Ishikawa (cell line): ENCODE measurements at regions not wholly inside any gene's neighbourhood (a gene's known extent, or its start where the extent isn't known, plus 50 kb on each side); places are given as distances from the start of the nearest gene placed in this dataset.

Experiments used
- CEBPB ChIP-seq: IDR thresholded peaks from 2 replicates; pipeline ENCODE4 v1.6.1; 2012
- CREB1 ChIP-seq: IDR thresholded peaks from 2 replicates; pipeline ENCODE4 v1.6.1; 2012; ENCODE audit warnings: low read depth
- EGR1 ChIP-seq: IDR thresholded peaks from 2 replicates; pipeline ENCODE4 v1.6.1; 2012
- EP300 ChIP-seq: IDR thresholded peaks from 2 replicates; pipeline ENCODE4 v1.6.1; 2012; ENCODE audit warnings: borderline replicate concordance
- FOXM1 ChIP-seq: IDR thresholded peaks from 2 replicates; pipeline ENCODE4 v1.6.1; 2012; ENCODE audit warnings: low read depth, borderline replicate concordance
- NFIC ChIP-seq: IDR thresholded peaks from 2 replicates; pipeline ENCODE4 v1.6.1; 2012
- RAD21 ChIP-seq: IDR thresholded peaks from 2 replicates; pipeline ENCODE4 v1.6.1; 2012; ENCODE audit warnings: low read depth
- TAF1 ChIP-seq: IDR thresholded peaks from 2 replicates; pipeline ENCODE4 v1.6.1; 2012; ENCODE audit warnings: low read depth, mild to moderate bottlenecking
- TCF12 ChIP-seq: IDR thresholded peaks from 2 replicates; pipeline ENCODE4 v1.6.1; 2012; ENCODE audit warnings: low read depth
- TEAD4 ChIP-seq: IDR thresholded peaks from 2 replicates; pipeline ENCODE4 v1.6.1; 2012
- YY1 ChIP-seq: IDR thresholded peaks from 2 replicates; pipeline ENCODE4 v1.6.1; 2012; ENCODE audit warnings: low read depth
- ZBTB7A ChIP-seq: IDR thresholded peaks from 2 replicates; pipeline ENCODE4 v1.6.1; 2012; ENCODE audit warnings: low read depth
- TF ChIP-seq, protein P1 (sequence below): IDR thresholded peaks from 2 replicates; pipeline ENCODE4 v1.6.1; 2012; ENCODE audit warnings: low read depth, mild to moderate bottlenecking
- TF ChIP-seq, protein P2 (sequence below): IDR thresholded peaks from 2 replicates; pipeline ENCODE4 v1.6.1; 2012
- TF ChIP-seq, protein P3 (sequence below): IDR thresholded peaks from 2 replicates; pipeline ENCODE4 v1.6.1; 2012

DNA sequence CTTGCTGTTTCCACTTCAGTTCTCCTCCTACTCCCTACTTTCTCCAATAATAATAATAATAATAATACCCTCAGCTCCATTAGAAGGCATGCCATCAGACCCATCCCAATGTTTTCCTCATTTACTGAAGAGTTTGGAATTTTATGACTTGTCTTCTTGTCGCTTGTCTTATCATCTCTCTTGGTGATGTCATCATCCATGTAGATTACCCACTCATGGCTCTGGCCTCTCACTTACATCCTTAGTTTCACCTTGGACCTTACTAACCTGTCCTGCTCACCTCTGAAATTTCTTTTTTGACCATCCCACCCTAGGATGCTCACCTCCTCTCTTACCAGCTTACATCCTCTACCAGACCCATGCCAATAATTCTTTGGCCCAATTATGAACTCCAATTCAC lies 329.3 kb downstream of the ACTL7B start:
- TF ChIP-seq EGR1 (no peak), CEBPB (no peak), ZBTB7A (no peak), YY1 (no peak), EP300 (no peak), TEAD4 (no peak), TAF1 (no peak), TCF12 (no peak), RAD21 (no peak)
- TF ChIP-seq, protein P1, sequence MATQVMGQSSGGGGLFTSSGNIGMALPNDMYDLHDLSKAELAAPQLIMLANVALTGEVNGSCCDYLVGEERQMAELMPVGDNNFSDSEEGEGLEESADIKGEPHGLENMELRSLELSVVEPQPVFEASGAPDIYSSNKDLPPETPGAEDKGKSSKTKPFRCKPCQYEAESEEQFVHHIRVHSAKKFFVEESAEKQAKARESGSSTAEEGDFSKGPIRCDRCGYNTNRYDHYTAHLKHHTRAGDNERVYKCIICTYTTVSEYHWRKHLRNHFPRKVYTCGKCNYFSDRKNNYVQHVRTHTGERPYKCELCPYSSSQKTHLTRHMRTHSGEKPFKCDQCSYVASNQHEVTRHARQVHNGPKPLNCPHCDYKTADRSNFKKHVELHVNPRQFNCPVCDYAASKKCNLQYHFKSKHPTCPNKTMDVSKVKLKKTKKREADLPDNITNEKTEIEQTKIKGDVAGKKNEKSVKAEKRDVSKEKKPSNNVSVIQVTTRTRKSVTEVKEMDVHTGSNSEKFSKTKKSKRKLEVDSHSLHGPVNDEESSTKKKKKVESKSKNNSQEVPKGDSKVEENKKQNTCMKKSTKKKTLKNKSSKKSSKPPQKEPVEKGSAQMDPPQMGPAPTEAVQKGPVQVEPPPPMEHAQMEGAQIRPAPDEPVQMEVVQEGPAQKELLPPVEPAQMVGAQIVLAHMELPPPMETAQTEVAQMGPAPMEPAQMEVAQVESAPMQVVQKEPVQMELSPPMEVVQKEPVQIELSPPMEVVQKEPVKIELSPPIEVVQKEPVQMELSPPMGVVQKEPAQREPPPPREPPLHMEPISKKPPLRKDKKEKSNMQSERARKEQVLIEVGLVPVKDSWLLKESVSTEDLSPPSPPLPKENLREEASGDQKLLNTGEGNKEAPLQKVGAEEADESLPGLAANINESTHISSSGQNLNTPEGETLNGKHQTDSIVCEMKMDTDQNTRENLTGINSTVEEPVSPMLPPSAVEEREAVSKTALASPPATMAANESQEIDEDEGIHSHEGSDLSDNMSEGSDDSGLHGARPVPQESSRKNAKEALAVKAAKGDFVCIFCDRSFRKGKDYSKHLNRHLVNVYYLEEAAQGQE: no peak
- TF ChIP-seq, protein P2, sequence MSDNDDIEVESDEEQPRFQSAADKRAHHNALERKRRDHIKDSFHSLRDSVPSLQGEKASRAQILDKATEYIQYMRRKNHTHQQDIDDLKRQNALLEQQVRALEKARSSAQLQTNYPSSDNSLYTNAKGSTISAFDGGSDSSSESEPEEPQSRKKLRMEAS: no peak

DNA sequence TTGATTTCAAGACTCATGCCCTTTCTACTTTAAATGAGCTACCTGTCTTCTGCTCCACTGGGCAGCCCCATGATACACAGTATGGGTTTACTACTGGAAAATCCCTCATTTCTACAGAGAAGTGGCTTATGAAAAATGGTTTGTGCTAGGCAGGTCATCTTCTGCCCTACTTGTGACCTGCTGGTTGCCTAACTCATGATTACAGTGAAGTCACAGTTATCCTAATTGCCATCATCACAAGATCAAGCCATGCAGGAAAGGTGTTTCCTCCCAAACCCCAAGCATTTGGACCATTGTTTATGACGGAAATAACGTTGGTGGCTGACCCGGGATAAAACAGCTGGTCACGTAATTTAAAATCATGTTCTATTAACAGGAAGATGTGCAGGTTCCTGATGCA lies 330.6 kb downstream of the ACTL7B start:
- TF ChIP-seq, protein P1: no peak
- TF ChIP-seq YY1: no peak
- TF ChIP-seq TCF12: no peak
- TF ChIP-seq NFIC: no peak
- no peak for TF ChIP-seq ZBTB7A
- no peak for TF ChIP-seq TEAD4
- no peak for TF ChIP-seq CEBPB
- no peak for TF ChIP-seq EGR1
- TF ChIP-seq TAF1: no peak
- TF ChIP-seq RAD21: no peak
- TF ChIP-seq, protein P2: no peak
- TF ChIP-seq EP300: no peak
- TF ChIP-seq, protein P3, sequence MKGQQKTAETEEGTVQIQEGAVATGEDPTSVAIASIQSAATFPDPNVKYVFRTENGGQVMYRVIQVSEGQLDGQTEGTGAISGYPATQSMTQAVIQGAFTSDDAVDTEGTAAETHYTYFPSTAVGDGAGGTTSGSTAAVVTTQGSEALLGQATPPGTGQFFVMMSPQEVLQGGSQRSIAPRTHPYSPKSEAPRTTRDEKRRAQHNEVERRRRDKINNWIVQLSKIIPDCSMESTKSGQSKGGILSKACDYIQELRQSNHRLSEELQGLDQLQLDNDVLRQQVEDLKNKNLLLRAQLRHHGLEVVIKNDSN: no peak
- no peak for TF ChIP-seq CREB1
- TF ChIP-seq FOXM1: no peak

DNA sequence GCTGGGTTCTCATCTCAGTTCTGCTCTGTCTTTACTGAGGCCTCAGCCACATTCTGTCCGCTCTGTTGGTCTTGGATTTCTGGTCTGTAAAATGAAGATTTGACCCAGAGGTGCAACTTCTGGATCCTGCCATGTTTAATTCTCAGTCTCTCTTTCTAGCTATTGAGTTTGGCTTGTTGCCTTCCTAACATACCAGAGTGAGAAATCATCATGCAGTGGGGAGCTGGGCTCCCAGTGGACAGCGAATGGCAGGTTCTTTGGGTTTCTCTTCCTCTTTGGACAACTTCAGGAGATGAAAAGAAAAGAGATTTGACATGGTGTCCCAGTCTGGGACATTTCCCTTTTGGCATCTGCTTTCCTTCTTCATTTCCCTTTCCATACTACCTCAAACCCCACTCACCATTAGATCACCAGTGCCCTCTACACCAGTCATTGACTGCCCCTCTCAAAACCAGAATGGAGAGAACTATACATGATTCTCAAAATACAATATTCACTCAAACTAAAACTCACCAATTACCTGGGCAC lies 334.7 kb downstream of the ACTL7B start:
- no peak for TF ChIP-seq TAF1
- peak; percentile 54 for TF ChIP-seq TEAD4
- TF ChIP-seq NFIC: 0 out of 2 replicates have a peak, but pooled peaks have one; percentile 34

DNA sequence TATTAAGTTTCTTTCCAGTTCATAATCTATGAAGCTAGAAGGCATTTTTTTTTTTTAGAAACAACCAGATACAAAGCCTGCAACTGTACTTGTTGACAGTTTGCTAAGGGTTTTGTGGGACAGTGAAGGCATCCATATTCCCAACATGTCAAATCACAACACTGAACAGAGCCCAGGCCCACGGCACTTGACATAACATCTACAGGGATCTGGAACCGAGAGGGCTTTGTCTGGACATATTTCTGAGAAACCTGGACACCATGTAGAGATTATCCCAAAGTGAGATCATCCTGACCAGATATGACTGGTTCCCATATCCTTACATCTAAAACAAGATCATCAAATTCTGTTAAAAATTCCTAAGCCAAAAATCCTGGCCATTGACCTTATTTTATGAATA lies 336.3 kb downstream of the ACTL7B start:
- TF ChIP-seq, protein P3: no peak
- TF ChIP-seq EGR1: no peak
- TF ChIP-seq NFIC: no peak
- no peak for TF ChIP-seq YY1
- no peak for TF ChIP-seq TCF12
- TF ChIP-seq CEBPB: no peak
- no peak for TF ChIP-seq ZBTB7A
- TF ChIP-seq CREB1: no peak

DNA sequence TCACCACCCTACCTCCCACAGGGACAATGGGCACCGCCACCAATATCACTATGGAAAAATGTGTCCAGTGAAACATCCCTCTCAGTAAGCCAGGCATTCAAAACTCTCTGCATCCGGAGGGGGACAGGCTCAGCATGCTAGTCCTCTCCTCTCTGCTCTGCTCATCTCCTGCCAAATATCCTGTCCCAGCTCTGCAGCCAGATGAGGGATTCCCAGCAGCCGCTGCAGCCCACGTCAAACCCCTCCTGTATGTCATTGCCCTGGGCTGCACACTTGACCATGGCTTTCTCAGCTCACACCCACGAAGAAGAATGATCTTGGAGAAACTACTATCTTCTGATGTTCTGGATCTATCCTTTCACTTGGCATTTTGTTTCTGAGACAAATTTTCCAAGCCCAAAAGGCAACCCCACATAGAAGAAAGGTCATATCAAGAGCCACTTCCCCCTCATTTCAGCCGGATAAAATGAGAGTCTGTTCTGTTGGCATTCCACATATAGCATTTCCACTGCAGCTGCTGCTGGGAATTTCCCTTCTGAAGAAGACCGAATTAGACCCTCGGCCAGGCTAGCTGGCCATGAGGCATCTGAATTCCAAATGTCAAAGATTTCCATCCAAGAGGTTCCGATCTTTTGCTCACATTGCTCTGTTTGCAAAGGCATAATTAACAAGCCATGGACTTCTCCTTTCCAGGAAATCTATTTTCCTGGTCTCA lies 338.0 kb downstream of the ACTL7B start:
- TF ChIP-seq TEAD4 (no peak), CREB1 (no peak), ZBTB7A (no peak), TCF12 (no peak), RAD21 (no peak), NFIC (no peak), TAF1 (no peak), CEBPB (no peak), EGR1 (no peak), YY1 (no peak), EP300 (no peak), FOXM1 (no peak)
- TF ChIP-seq, protein P2: no peak

DNA sequence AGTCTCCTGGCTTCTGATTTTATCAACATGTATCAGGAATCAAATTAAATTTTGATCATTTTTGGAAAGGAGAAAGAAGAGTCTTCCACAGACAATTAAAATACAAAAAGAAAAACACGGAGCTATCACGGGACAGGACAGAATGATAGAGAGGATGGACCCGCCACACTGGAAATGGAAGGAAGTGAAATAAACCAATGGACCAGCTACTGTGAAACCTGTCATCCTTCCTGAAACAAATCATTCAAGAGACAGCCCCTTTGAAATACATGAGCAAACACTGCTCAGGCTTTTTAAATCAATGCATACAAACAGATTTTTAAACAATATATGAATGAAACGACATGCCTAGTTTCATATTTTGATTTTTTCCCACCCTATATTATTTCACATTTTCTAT lies 339.4 kb downstream of the ACTL7B start:
- TF ChIP-seq, protein P2: no peak
- TF ChIP-seq RAD21: no peak
- TF ChIP-seq EGR1: no peak
- TF ChIP-seq NFIC: no peak
- no peak for TF ChIP-seq TCF12
- no peak for TF ChIP-seq TEAD4
- TF ChIP-seq FOXM1: no peak
- no peak for TF ChIP-seq ZBTB7A
- TF ChIP-seq, protein P1: no peak
- no peak for TF ChIP-seq YY1
- TF ChIP-seq CEBPB: no peak
- no peak for TF ChIP-seq TAF1
- TF ChIP-seq, protein P3: no peak
- TF ChIP-seq CREB1: no peak
- TF ChIP-seq EP300: no peak
